Endodermal cell (in vitro differentiated cells): ENCODE measurements at regions not wholly inside any gene's neighbourhood (a gene's known extent, or its start where the extent isn't known, plus 50 kb on each side); places are given as distances from the start of the nearest gene placed in this dataset.

Experiments
- DNase-seq: peaks from one replicate; pipeline ENCODE4 v3.0.0-alpha.2; 2017
- H3K27ac ChIP-seq: 2 replicates; pipeline ENCODE4 v1.5.1; 2013; ENCODE audit warnings: mild to moderate bottlenecking, low read depth, low read length, moderate library complexity
- H3K27me3 ChIP-seq: 2 replicates; pipeline ENCODE4 v1.6.1; 2013; ENCODE audit warnings: mild to moderate bottlenecking, low read length, moderate library complexity; ENCODE audit not compliant: insufficient read depth, control insufficient read depth, poor library complexity, severe bottlenecking
- H3K36me3 ChIP-seq: 2 replicates; pipeline ENCODE4 v1.7.0; 2013; ENCODE audit warnings: mild to moderate bottlenecking, low read length, moderate library complexity; ENCODE audit not compliant: control insufficient read depth, insufficient read depth
- H3K4me1 ChIP-seq: one replicate; pipeline ENCODE4 v1.7.0; 2013; ENCODE audit warnings: low read length; ENCODE audit not compliant: control insufficient read depth, insufficient read depth
- H3K4me3 ChIP-seq: 2 replicates; pipeline ENCODE4 v1.5.1; 2013; ENCODE audit warnings: mild to moderate bottlenecking, low read length, moderate library complexity
- H3K9ac ChIP-seq: 2 replicates; pipeline ENCODE4 v1.6.1; 2013; ENCODE audit warnings: mild to moderate bottlenecking, low read length, moderate library complexity; ENCODE audit not compliant: poor library complexity, severe bottlenecking; ENCODE audit errors: extremely low read depth
- H3K9me3 ChIP-seq: 2 replicates; pipeline ENCODE4 v1.6.1; 2013; ENCODE audit warnings: mild to moderate bottlenecking, low read length, moderate library complexity; ENCODE audit not compliant: control insufficient read depth
- H3K27ac Mint-ChIP-seq: 2 replicates; pipeline ENCODE4 v1.8.0; 2020; ENCODE audit warnings: mixed read lengths
- H3K27me3 Mint-ChIP-seq: 2 replicates; pipeline ENCODE4 v1.8.0; 2021; ENCODE audit warnings: mild to moderate bottlenecking, mixed read lengths; ENCODE audit not compliant: insufficient read depth
- H3K36me3 Mint-ChIP-seq: 2 replicates; pipeline ENCODE4 v1.8.0; 2020; ENCODE audit warnings: low read depth, mixed read lengths
- H3K4me1 Mint-ChIP-seq: 2 replicates; pipeline ENCODE4 v1.8.0; 2020; ENCODE audit warnings: mixed read lengths
- H3K4me3 Mint-ChIP-seq: 2 replicates; pipeline ENCODE4 v1.8.0; 2020; ENCODE audit warnings: mild to moderate bottlenecking, moderate library complexity, mixed read lengths
- H3K9me3 Mint-ChIP-seq: 2 replicates; pipeline ENCODE4 v1.8.0; 2020; ENCODE audit warnings: mild to moderate bottlenecking, mixed read lengths
- WGBS, 2 experiments: methylation state at CpG; one replicate each; pipeline versions ENCODE4 v1.1.5 to v1.1.7; 2013; ENCODE audit warnings: missing lambda C conversion rate in 2 of 2, mixed read lengths in 1 of 2; ENCODE audit not compliant: insufficient coverage in 1 of 2, insufficient read length in 1 of 2; 5-methylcytosine and 5-hydroxymethylcytosine counted together
- TF ChIP-seq, protein P1 (sequence below): fragments of 200-600 bp; sonication (generic); conservative IDR thresholded peaks from 2 replicates; pipeline ENCODE4 v1.5.0; 2021; ENCODE audit warnings: antibody characterized with exemption, mild to moderate bottlenecking

DNA sequence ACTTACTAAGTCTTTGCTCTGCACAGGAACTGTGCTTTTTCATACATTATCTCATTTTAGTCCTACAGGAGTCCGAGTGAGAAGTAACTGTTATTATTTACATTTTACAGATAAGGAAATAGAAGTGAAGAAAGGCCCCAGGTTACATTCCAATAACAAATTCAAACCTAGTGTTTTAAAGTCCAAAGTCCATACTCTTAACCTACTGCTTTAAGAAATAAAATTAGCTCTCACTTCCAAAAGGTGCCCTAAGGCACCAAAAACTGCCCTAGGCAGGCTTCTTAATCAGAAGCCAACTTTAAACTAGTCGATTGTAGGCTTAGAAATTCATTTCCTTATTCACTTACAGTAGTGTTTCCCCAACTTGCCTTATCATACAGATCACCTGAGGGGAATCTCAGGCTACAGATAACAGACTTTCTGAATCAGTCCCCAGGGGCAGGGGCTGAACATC lies 555.9 kb downstream of the DIAPH3 start:
- H3K27ac Mint-ChIP-seq = peak overlapping the region; percentile 12
- Histone ChIP-seq H3K4me1 (peaks cover 12% of the 10 kb centered on the region), H3K36me3 (no peaks in the 10 kb centered on the region), H3K9me3 (peaks cover 7% of the 10 kb centered on the region), H3K4me3 (peak overlapping the region; percentile 46), H3K27me3 (no peaks in the 10 kb centered on the region), H3K9ac (no peak overlapping the region), H3K27ac (no peak overlapping the region)
- no peak overlapping the region for H3K4me3 Mint-ChIP-seq
- WGBS, 2 experiments = 60 to 70% methylated on average over 1 of the region's 2 CpGs
- no peaks in the 10 kb centered on the region for H3K36me3 Mint-ChIP-seq
- no peaks in the 10 kb centered on the region for H3K27me3 Mint-ChIP-seq
- no peak for DNase-seq
- H3K4me1 Mint-ChIP-seq = peaks cover 35% of the 10 kb centered on the region
- TF ChIP-seq, protein P1, sequence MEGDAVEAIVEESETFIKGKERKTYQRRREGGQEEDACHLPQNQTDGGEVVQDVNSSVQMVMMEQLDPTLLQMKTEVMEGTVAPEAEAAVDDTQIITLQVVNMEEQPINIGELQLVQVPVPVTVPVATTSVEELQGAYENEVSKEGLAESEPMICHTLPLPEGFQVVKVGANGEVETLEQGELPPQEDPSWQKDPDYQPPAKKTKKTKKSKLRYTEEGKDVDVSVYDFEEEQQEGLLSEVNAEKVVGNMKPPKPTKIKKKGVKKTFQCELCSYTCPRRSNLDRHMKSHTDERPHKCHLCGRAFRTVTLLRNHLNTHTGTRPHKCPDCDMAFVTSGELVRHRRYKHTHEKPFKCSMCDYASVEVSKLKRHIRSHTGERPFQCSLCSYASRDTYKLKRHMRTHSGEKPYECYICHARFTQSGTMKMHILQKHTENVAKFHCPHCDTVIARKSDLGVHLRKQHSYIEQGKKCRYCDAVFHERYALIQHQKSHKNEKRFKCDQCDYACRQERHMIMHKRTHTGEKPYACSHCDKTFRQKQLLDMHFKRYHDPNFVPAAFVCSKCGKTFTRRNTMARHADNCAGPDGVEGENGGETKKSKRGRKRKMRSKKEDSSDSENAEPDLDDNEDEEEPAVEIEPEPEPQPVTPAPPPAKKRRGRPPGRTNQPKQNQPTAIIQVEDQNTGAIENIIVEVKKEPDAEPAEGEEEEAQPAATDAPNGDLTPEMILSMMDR = no peak
- no peaks in the 10 kb centered on the region for H3K9me3 Mint-ChIP-seq

DNA sequence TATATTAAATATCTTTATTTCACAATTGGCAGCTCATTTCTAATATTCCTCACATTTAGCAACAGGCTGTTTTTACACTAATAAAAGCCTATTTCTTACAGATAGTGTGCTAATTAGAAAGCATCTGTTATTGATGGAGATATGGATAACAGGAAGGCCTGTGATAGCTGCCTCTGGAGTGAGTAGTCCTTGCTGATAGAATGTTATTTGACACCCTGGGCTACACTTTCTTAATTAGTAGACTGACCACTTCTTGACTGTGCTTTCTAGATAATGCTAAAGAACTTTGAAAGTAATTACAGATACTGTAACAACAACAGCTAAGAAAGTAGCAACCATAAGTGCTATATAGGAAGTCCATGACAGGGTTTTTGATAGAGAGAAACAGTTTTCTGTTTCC lies 554.3 kb downstream of the DIAPH3 start:
- Mint-ChIP-seq H3K4me3 (no peak overlapping the region), H3K27ac (no peak overlapping the region), H3K9me3 (no peaks in the 10 kb centered on the region), H3K27me3 (no peaks in the 10 kb centered on the region), H3K4me1 (peaks cover 35% of the 10 kb centered on the region), H3K36me3 (no peaks in the 10 kb centered on the region)
- Histone ChIP-seq H3K36me3 (no peaks in the 10 kb centered on the region), H3K9ac (no peak overlapping the region), H3K4me3 (no peak overlapping the region), H3K9me3 (peaks cover 4% of the 10 kb centered on the region), H3K27ac (no peak overlapping the region), H3K4me1 (peaks cover 12% of the 10 kb centered on the region), H3K27me3 (no peaks in the 10 kb centered on the region)
- TF ChIP-seq, protein P1 = no peak
- DNase-seq = no peak
